ENCODE measurements at regions not wholly inside any gene's neighbourhood (a gene's known extent, or its start where the extent isn't known, plus 50 kb on each side); places are given as distances from the start of the nearest gene placed in this dataset.

- DNase-seq (ENCODE audit: low read depth) (no peak), FAIRE-seq (no peak)
- Histone ChIP-seq H3K9me3 (ENCODE audit: insufficient read depth, low read depth, low read length) (no peaks in the 10 kb centered on the region), H3K79me2 (ENCODE audit: insufficient read depth, low read length) (no peaks in the 10 kb centered on the region), H3K4me2 (ENCODE audit: low read length) (no peak overlapping the region), H3K27ac (ENCODE audit: low read depth, low read length) (no peak overlapping the region), H2AFZ (ENCODE audit: low read depth, low read length) (no peak overlapping the region), H3K4me1 (ENCODE audit: insufficient read depth, low read length) (no peaks in the 10 kb centered on the region), H3K9ac (ENCODE audit: low read length) (no peak overlapping the region), H3K4me3 (ENCODE audit: insufficient read depth, low read depth, low read length) (no peak overlapping the region), H4K20me1 (ENCODE audit: insufficient read depth, low read length) (no peaks in the 10 kb centered on the region), H3K36me3 (ENCODE audit: insufficient read depth, low read length) (no peaks in the 10 kb centered on the region), H3K27me3 (ENCODE audit: insufficient read depth, low read length) (no peaks in the 10 kb centered on the region)
- Mint-ChIP-seq H3K4me1 (ENCODE audit: low read depth, unreplicated experiment) (no peaks in the 10 kb centered on the region), H3K27me3 (ENCODE audit: low read depth, unreplicated experiment) (peaks cover 47% of the 10 kb centered on the region), H3K27ac (ENCODE audit: unreplicated experiment) (no peak overlapping the region), H3K36me3 (ENCODE audit: low read depth, unreplicated experiment) (no peaks in the 10 kb centered on the region), H3K4me3 (ENCODE audit: unreplicated experiment) (no peak overlapping the region), H3K9me3 (ENCODE audit: unreplicated experiment) (peaks cover under 1% of the 10 kb centered on the region)
- no peak for TF ChIP-seq CTCF (IDR thresholded peaks at IDR 0.05; ENCODE audit: insufficient read depth, low read depth, low read length)
- no peak for TF ChIP-seq EZH2 (IDR thresholded peaks at IDR 0.05; ENCODE audit: insufficient read depth, low read length)
Observed at GRCh38 chr19:30245401-30246039, 126.7 kb upstream of the ZNF536 start.

GRCh38 chr19:30249911-30250310 lies 122.3 kb upstream of the ZNF536 start:
- Mint-ChIP-seq H3K4me1 (ENCODE audit: low read depth, unreplicated experiment) (no peaks in the 10 kb centered on the region), H3K9me3 (ENCODE audit: unreplicated experiment) (no peaks in the 10 kb centered on the region), H3K27ac (ENCODE audit: unreplicated experiment) (no peak overlapping the region), H3K4me3 (ENCODE audit: unreplicated experiment) (no peak overlapping the region), H3K27me3 (ENCODE audit: low read depth, unreplicated experiment) (peaks cover 39% of the 10 kb centered on the region), H3K36me3 (ENCODE audit: low read depth, unreplicated experiment) (no peaks in the 10 kb centered on the region)
- H2AFZ ChIP-seq (ENCODE audit: low read depth, low read length), result no peak overlapping the region
- no peaks in the 10 kb centered on the region for H3K9me3 ChIP-seq (ENCODE audit: insufficient read depth, low read depth, low read length)
- no peak overlapping the region for H3K4me2 ChIP-seq (ENCODE audit: low read length)
- H3K27ac ChIP-seq (ENCODE audit: low read depth, low read length), result no peak overlapping the region
- H3K79me2 ChIP-seq (ENCODE audit: insufficient read depth, low read length), result no peaks in the 10 kb centered on the region
- no peak for TF ChIP-seq CTCF (IDR thresholded peaks at IDR 0.05; ENCODE audit: insufficient read depth, low read depth, low read length)
- TF ChIP-seq EZH2 (IDR thresholded peaks at IDR 0.05; ENCODE audit: insufficient read depth, low read length), result no peak
- H3K36me3 ChIP-seq (ENCODE audit: insufficient read depth, low read length), result no peaks in the 10 kb centered on the region
- H3K9ac ChIP-seq (ENCODE audit: low read length), result no peak overlapping the region
- no peaks in the 10 kb centered on the region for H3K4me1 ChIP-seq (ENCODE audit: insufficient read depth, low read length)
- H3K27me3 ChIP-seq (ENCODE audit: insufficient read depth, low read length), result no peaks in the 10 kb centered on the region
- no peak for DNase-seq (ENCODE audit: low read depth)
- H4K20me1 ChIP-seq (ENCODE audit: insufficient read depth, low read length), result no peaks in the 10 kb centered on the region
- FAIRE-seq, result no peak
- no peak overlapping the region for H3K4me3 ChIP-seq (ENCODE audit: insufficient read depth, low read depth, low read length)

- Histone ChIP-seq H2AFZ (ENCODE audit: low read depth, low read length) (no peak overlapping the region), H3K27me3 (ENCODE audit: insufficient read depth, low read length) (no peaks in the 10 kb centered on the region), H3K4me1 (ENCODE audit: insufficient read depth, low read length) (no peaks in the 10 kb centered on the region), H3K9me3 (ENCODE audit: insufficient read depth, low read depth, low read length) (no peaks in the 10 kb centered on the region), H3K36me3 (ENCODE audit: insufficient read depth, low read length) (no peaks in the 10 kb centered on the region), H3K9ac (ENCODE audit: low read length) (no peak overlapping the region), H3K4me2 (ENCODE audit: low read length) (no peak overlapping the region), H3K4me3 (ENCODE audit: insufficient read depth, low read depth, low read length) (no peak overlapping the region), H3K27ac (ENCODE audit: low read depth, low read length) (no peak overlapping the region), H3K79me2 (ENCODE audit: insufficient read depth, low read length) (no peaks in the 10 kb centered on the region), H4K20me1 (ENCODE audit: insufficient read depth, low read length) (no peaks in the 10 kb centered on the region)
- no peaks in the 10 kb centered on the region for H3K36me3 Mint-ChIP-seq (ENCODE audit: low read depth, unreplicated experiment)
- H3K27me3 Mint-ChIP-seq (ENCODE audit: low read depth, unreplicated experiment), result peaks cover 41% of the 10 kb centered on the region
- no peak overlapping the region for H3K4me3 Mint-ChIP-seq (ENCODE audit: unreplicated experiment)
- H3K4me1 Mint-ChIP-seq (ENCODE audit: low read depth, unreplicated experiment), result no peaks in the 10 kb centered on the region
- H3K27ac Mint-ChIP-seq (ENCODE audit: unreplicated experiment), result no peak overlapping the region
- TF ChIP-seq CTCF (IDR thresholded peaks at IDR 0.05; ENCODE audit: insufficient read depth, low read depth, low read length) (no peak), EZH2 (IDR thresholded peaks at IDR 0.05; ENCODE audit: insufficient read depth, low read length) (no peak)
- FAIRE-seq (no peak), DNase-seq (ENCODE audit: low read depth) (no peak)
- no peaks in the 10 kb centered on the region for H3K9me3 Mint-ChIP-seq (ENCODE audit: unreplicated experiment)
Observed at GRCh38 chr19:30252214-30252613, 120.0 kb upstream of the ZNF536 start.
